GM23338 (cell line): ENCODE measurements at regions not wholly inside any gene's neighbourhood (a gene's known extent, or its start where the extent isn't known, plus 50 kb on each side); places are given as distances from the start of the nearest gene placed in this dataset.

ENCODE experiments used
- ATAC-seq: fragments of 200-7000 bp; cut with Tn5 transposase; 3 replicates; pipeline ENCODE4 v1.9.1; 2020
- DNase-seq: peaks from one replicate; pipeline ENCODE4 v3.0.0-alpha.2; 2015; ENCODE audit warnings: low spot score
- H2AFZ ChIP-seq: fragments of 200-600 bp; sonication (generic); 2 replicates; pipeline ENCODE4 v1.8.0; 2016; ENCODE audit warnings: antibody characterized with exemption, mild to moderate bottlenecking, moderate library complexity
- H3F3A ChIP-seq: fragments of 200-600 bp; sonication (generic); replicated peaks from 2 replicates; pipeline ENCODE4 v1.8.0; 2017; ENCODE audit warnings: antibody characterized with exemption, mixed run types, low read depth
- H3K27ac ChIP-seq: fragments of 200-600 bp; sonication (generic); 2 replicates; pipeline ENCODE4 v1.6.1; 2016; ENCODE audit warnings: low read depth
- H3K27me3 ChIP-seq: fragments of 200-600 bp; sonication (generic); 2 replicates; pipeline ENCODE4 v1.8.0; 2016; ENCODE audit warnings: mild to moderate bottlenecking, mixed run types, moderate library complexity; ENCODE audit not compliant: insufficient read depth
- H3K36me3 ChIP-seq: fragments of 200-600 bp; sonication (generic); 2 replicates; pipeline ENCODE4 v1.8.0; 2016; ENCODE audit warnings: mild to moderate bottlenecking; ENCODE audit not compliant: insufficient read depth
- H3K4me1 ChIP-seq: fragments of 200-600 bp; sonication (generic); 2 replicates; pipeline ENCODE4 v1.8.0; 2016; ENCODE audit warnings: mild to moderate bottlenecking, moderate library complexity; ENCODE audit not compliant: insufficient read depth
- H3K4me2 ChIP-seq: fragments of 200-600 bp; sonication (generic); 2 replicates; pipeline ENCODE4 v1.7.1; 2017; ENCODE audit warnings: mixed run types
- H3K4me3 ChIP-seq: fragments of 200-600 bp; sonication (generic); 2 replicates; pipeline ENCODE4 v1.6.1; 2016; ENCODE audit warnings: mixed run types
- H3K79me2 ChIP-seq: fragments of 200-600 bp; sonication (generic); replicated peaks from 2 replicates; pipeline ENCODE4 v1.8.0; 2017; ENCODE audit warnings: mild to moderate bottlenecking; ENCODE audit not compliant: insufficient read depth
- H3K9me2 ChIP-seq: fragments of 200-600 bp; sonication (generic); 2 replicates; pipeline ENCODE4 v1.8.0; 2017; ENCODE audit not compliant: insufficient read depth
- H4K20me1 ChIP-seq: fragments of 200-600 bp; sonication (generic); replicated peaks from 2 replicates; pipeline ENCODE4 v1.8.0; 2017; ENCODE audit warnings: mild to moderate bottlenecking; ENCODE audit not compliant: insufficient read depth
- H3K27ac Mint-ChIP-seq: 2 replicates; pipeline ENCODE4 v1.8.0; 2020; ENCODE audit warnings: inconsistent platforms, mild to moderate bottlenecking, moderate library complexity, mixed read lengths
- H3K27me3 Mint-ChIP-seq: 3 replicates; pipeline ENCODE4 v1.8.0; 2022; ENCODE audit warnings: low read depth, mild to moderate bottlenecking, moderate library complexity, mixed read lengths, inconsistent platforms; ENCODE audit not compliant: insufficient read depth, poor library complexity
- H3K36me3 Mint-ChIP-seq: 3 replicates; pipeline ENCODE4 v1.8.0; 2021; ENCODE audit warnings: low read depth, mild to moderate bottlenecking, inconsistent platforms, moderate library complexity, mixed read lengths
- H3K4me1 Mint-ChIP-seq: 3 replicates; pipeline ENCODE4 v1.8.0; 2020; ENCODE audit warnings: mild to moderate bottlenecking, inconsistent platforms, mixed read lengths
- H3K4me3 Mint-ChIP-seq: 3 replicates; pipeline ENCODE4 v1.8.0; 2021; ENCODE audit warnings: moderate library complexity, mild to moderate bottlenecking, inconsistent platforms, mixed read lengths
- H3K9me3 Mint-ChIP-seq: 3 replicates; pipeline ENCODE4 v1.8.0; 2020; ENCODE audit warnings: moderate library complexity, mild to moderate bottlenecking, inconsistent platforms, mixed read lengths
- CREB1 ChIP-seq: fragments of 250-450 bp; sonication (Bioruptor Pico); IDR thresholded peaks from 2 replicates; pipeline ENCODE4 v1.5.0; 2020; ENCODE audit warnings: low read depth, mild to moderate bottlenecking, moderate library complexity
- CTCF ChIP-seq, 2 experiments: fragments of 200-600 bp in 1 of 2; sonication (generic) in 1 of 2; conservative IDR thresholded peaks; 2 replicates each; pipeline versions ENCODE4 v1.5.1 to v1.6.1; 2016 to 2017; ENCODE audit warnings: antibody characterized with exemption in 2 of 2, low read depth in 2 of 2, mild to moderate bottlenecking in 2 of 2, moderate library complexity in 1 of 2
- EZH2 ChIP-seq: fragments of 200-600 bp; sonication (generic); IDR thresholded peaks from one replicate; pipeline ENCODE4 v1.8.0; 2017; ENCODE audit warnings: antibody characterized with exemption, mild to moderate bottlenecking, low read depth; ENCODE audit not compliant: unreplicated experiment
- JUNB ChIP-seq: IDR thresholded peaks from one replicate; pipeline ENCODE4 v1.6.1; 2016; ENCODE audit warnings: antibody characterized with exemption; ENCODE audit not compliant: unreplicated experiment
- NANOG ChIP-seq: IDR thresholded peaks from 2 replicates; pipeline ENCODE4 v1.6.1; 2016; ENCODE audit warnings: antibody characterized with exemption, borderline replicate concordance
- POLR2AphosphoS5 ChIP-seq: IDR thresholded peaks from 2 replicates; pipeline ENCODE4 v1.6.1; 2016; ENCODE audit warnings: antibody characterized with exemption, low read depth
- STAT1 ChIP-seq: IDR thresholded peaks from one replicate; pipeline ENCODE4 v1.6.1; 2016; ENCODE audit warnings: antibody characterized with exemption; ENCODE audit not compliant: unreplicated experiment
- ZNF114 ChIP-seq: fragments of 250-450 bp; sonication (Bioruptor Pico); IDR thresholded peaks from 2 replicates; pipeline ENCODE4 v1.5.0; 2020; ENCODE audit warnings: mild to moderate bottlenecking, moderate library complexity
- ZNF331 ChIP-seq: fragments of 250-450 bp; sonication (Bioruptor Pico); IDR thresholded peaks from 2 replicates; pipeline ENCODE4 v1.5.0; 2020; ENCODE audit warnings: low read depth, mild to moderate bottlenecking, moderate library complexity
- ZNF462 ChIP-seq: fragments of 250-450 bp; sonication (Bioruptor Pico); IDR thresholded peaks from 2 replicates; pipeline ENCODE4 v1.5.0; 2020; ENCODE audit warnings: mild to moderate bottlenecking, moderate library complexity

- H2AFZ ChIP-seq: no peak overlapping the region
- H3K9me2 ChIP-seq: peaks cover 6% of the 10 kb centered on the region
- H3K27me3 ChIP-seq: no peaks in the 10 kb centered on the region
- ATAC-seq: no peak
- Mint-ChIP-seq H3K27ac (no peak overlapping the region), H3K27me3 (peaks cover 3% of the 10 kb centered on the region), H3K4me3 (no peak overlapping the region), H3K9me3 (peaks cover 7% of the 10 kb centered on the region; the same call in 1 of the 3 replicates), H3K4me1 (no peaks in the 10 kb centered on the region), H3K36me3 (peaks cover 5% of the 10 kb centered on the region; the same call in 1 of the 3 replicates)
- H3K36me3 ChIP-seq: no peaks in the 10 kb centered on the region
- H3K4me2 ChIP-seq: no peak overlapping the region
- no peaks in the 10 kb centered on the region for H3F3A ChIP-seq
- TF ChIP-seq ZNF114 (no peak), JUNB (no peak), STAT1 (no peak), ZNF462 (no peak), CTCF (conservative IDR thresholded peaks at IDR 0.05; ENCODE audit: low read depth in 2 of 2) (no peak), POLR2AphosphoS5 (no peak), NANOG (no peak), ZNF331 (CRISPR knock-in tag) (no peak), EZH2 (no peak), CREB1 (CRISPR knock-in tag) (no peak)
- no peak for DNase-seq
- no peak overlapping the region for H3K4me3 ChIP-seq
- H3K79me2 ChIP-seq: no peaks in the 10 kb centered on the region
- no peaks in the 10 kb centered on the region for H3K4me1 ChIP-seq
- no peaks in the 10 kb centered on the region for H4K20me1 ChIP-seq
- no peak overlapping the region for H3K27ac ChIP-seq
Observed at GRCh38 chr1:106266786-106267185, 789.7 kb upstream of the PRMT6 start.
